DND-41 (cell line): ENCODE measurements at regions not wholly inside any gene's neighbourhood (a gene's known extent, or its start where the extent isn't known, plus 50 kb on each side); places are given as distances from the start of the nearest gene placed in this dataset.

Experiments used
- ATAC-seq: fragments of 200-7000 bp; cut with Tn5 transposase; 3 replicates; pipeline ENCODE4 v1.9.1; 2021; ENCODE audit warnings: low read depth; ENCODE audit not compliant: insufficient read depth
- DNase-seq: peaks from one replicate; pipeline ENCODE4 v3.0.0-alpha.2; 2020
- H2AFZ ChIP-seq: 2 replicates; pipeline ENCODE4 v1.6.0; 2012; ENCODE audit warnings: low read depth, low read length
- H3K27ac ChIP-seq: 2 replicates; pipeline ENCODE4 v1.5.1; 2012; ENCODE audit warnings: low read length, inconsistent platforms
- H3K27me3 ChIP-seq: fragments of 200-600 bp; sonication (generic); 2 replicates; pipeline ENCODE4 v1.6.0; 2012; ENCODE audit warnings: low read length, mild to moderate bottlenecking, inconsistent platforms; ENCODE audit not compliant: insufficient read depth, poor library complexity
- H3K36me3 ChIP-seq: 2 replicates; pipeline ENCODE4 v1.5.1; 2012; ENCODE audit warnings: low read length, inconsistent platforms; ENCODE audit not compliant: insufficient read depth
- H3K4me1 ChIP-seq: 2 replicates; pipeline ENCODE4 v1.5.1; 2012; ENCODE audit warnings: mild to moderate bottlenecking, low read length; ENCODE audit not compliant: insufficient read depth
- H3K4me2 ChIP-seq: 2 replicates; pipeline ENCODE4 v1.6.0; 2012; ENCODE audit warnings: mild to moderate bottlenecking, moderate library complexity, low read length, inconsistent platforms; ENCODE audit not compliant: insufficient read depth
- H3K4me3 ChIP-seq, 2 experiments: fragments of 200-600 bp in 1 of 2; shearing (Covaris generic) in 1 of 2; 2 replicates each; pipeline ENCODE4 v1.5.1; 2012 to 2016; ENCODE audit warnings: inconsistent platforms in 2 of 2, low read length in 2 of 2, mild to moderate bottlenecking in 2 of 2, low read depth in 1 of 2, moderate library complexity in 1 of 2
- H3K79me2 ChIP-seq: 2 replicates; pipeline ENCODE4 v1.6.0; 2012; ENCODE audit warnings: low read length, inconsistent platforms; ENCODE audit not compliant: insufficient read depth
- H3K9ac ChIP-seq: 2 replicates; pipeline ENCODE4 v1.6.0; 2012; ENCODE audit warnings: low read depth, mild to moderate bottlenecking, inconsistent platforms, low read length, moderate library complexity
- H3K9me3 ChIP-seq: 2 replicates; pipeline ENCODE4 v1.5.1; 2012; ENCODE audit warnings: low read length, moderate library complexity, mild to moderate bottlenecking, inconsistent platforms; ENCODE audit not compliant: insufficient read depth, severe bottlenecking
- H4K20me1 ChIP-seq: 2 replicates; pipeline ENCODE4 v1.6.0; 2012; ENCODE audit warnings: low read length; ENCODE audit not compliant: insufficient read depth
- EZH2 ChIP-seq: IDR thresholded peaks from 3 replicates; pipeline ENCODE4 v1.6.1; 2012; ENCODE audit warnings: borderline replicate concordance, low read depth, mild to moderate bottlenecking, moderate library complexity, low read length, inconsistent platforms; ENCODE audit not compliant: severe bottlenecking
- TF ChIP-seq, protein P1 (sequence below): IDR thresholded peaks from 2 replicates; pipeline ENCODE4 v1.5.1; 2012; ENCODE audit warnings: borderline replicate concordance, low read length, moderate library complexity, mild to moderate bottlenecking; ENCODE audit not compliant: poor library complexity, severe bottlenecking; ENCODE audit errors: extremely low read depth

DNA sequence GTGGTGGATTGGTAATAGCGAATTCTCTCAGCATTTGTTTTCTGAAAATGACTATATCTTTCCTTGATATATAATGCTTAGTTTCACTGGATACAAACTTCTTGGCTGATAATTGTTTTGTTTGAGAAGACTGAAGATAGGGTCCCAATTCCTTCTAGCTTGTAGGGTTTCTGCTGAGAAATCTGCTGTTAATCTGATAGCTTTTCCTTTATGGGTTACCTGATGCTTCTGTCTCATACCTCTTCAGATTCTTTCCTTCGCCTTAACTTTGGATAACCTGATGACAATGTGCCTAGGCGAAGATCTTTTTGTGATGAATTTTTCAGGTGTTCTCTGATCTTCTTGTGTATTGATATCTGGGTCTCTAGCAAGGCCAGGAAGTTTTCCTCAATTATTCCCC is 94.7 kb upstream of the ACO1 start:
- H3K4me3 ChIP-seq: no peak overlapping the region
- H2AFZ ChIP-seq: no peak overlapping the region
- TF ChIP-seq, protein P1, sequence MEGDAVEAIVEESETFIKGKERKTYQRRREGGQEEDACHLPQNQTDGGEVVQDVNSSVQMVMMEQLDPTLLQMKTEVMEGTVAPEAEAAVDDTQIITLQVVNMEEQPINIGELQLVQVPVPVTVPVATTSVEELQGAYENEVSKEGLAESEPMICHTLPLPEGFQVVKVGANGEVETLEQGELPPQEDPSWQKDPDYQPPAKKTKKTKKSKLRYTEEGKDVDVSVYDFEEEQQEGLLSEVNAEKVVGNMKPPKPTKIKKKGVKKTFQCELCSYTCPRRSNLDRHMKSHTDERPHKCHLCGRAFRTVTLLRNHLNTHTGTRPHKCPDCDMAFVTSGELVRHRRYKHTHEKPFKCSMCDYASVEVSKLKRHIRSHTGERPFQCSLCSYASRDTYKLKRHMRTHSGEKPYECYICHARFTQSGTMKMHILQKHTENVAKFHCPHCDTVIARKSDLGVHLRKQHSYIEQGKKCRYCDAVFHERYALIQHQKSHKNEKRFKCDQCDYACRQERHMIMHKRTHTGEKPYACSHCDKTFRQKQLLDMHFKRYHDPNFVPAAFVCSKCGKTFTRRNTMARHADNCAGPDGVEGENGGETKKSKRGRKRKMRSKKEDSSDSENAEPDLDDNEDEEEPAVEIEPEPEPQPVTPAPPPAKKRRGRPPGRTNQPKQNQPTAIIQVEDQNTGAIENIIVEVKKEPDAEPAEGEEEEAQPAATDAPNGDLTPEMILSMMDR: no peak
- no peak for TF ChIP-seq EZH2
- no peaks in the 10 kb centered on the region for H3K36me3 ChIP-seq
- no peaks in the 10 kb centered on the region for H4K20me1 ChIP-seq
- H3K27me3 ChIP-seq: no peaks in the 10 kb centered on the region
- H3K4me2 ChIP-seq: no peak overlapping the region
- no peaks in the 10 kb centered on the region for H3K4me1 ChIP-seq
- H3K9me3 ChIP-seq: no peaks in the 10 kb centered on the region
- DNase-seq (no peak), ATAC-seq (no peak)
- H3K9ac ChIP-seq: no peak overlapping the region
- no peak overlapping the region for H3K27ac ChIP-seq
- no peaks in the 10 kb centered on the region for H3K79me2 ChIP-seq

DNA sequence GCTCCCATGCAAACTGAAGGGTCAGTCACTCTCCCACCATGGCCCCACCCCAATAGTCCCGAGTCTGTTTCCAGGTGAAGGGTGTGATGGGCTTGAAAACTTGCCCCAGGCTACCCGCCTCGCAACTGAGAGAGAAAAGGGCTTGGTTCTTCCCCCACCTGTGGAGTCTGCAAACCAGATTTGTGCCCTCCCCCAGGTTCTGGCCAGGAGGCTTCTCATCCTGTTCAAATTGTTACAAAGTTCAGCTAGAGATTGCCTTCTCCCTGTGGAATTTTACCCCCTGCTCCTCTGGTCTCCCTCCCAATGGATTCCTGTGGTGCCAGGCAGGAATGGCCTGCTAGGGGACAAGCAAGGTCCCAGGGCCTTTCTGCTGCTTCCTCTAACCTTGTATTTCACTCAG is 93.1 kb upstream of the ACO1 start:
- no peak overlapping the region for H3K4me3 ChIP-seq
- TF ChIP-seq, protein P1: no peak
- TF ChIP-seq EZH2: no peak
- H3K9ac ChIP-seq: no peak overlapping the region
- H3K36me3 ChIP-seq: no peaks in the 10 kb centered on the region
- H3K79me2 ChIP-seq: no peaks in the 10 kb centered on the region
- no peak for ATAC-seq
- H3K27me3 ChIP-seq: no peaks in the 10 kb centered on the region
- H2AFZ ChIP-seq: no peak overlapping the region
- no peaks in the 10 kb centered on the region for H3K9me3 ChIP-seq
- H4K20me1 ChIP-seq: no peaks in the 10 kb centered on the region
- DNase-seq: no peak
- H3K27ac ChIP-seq: no peak overlapping the region
- H3K4me1 ChIP-seq: no peaks in the 10 kb centered on the region
- H3K4me2 ChIP-seq: no peak overlapping the region

DNA sequence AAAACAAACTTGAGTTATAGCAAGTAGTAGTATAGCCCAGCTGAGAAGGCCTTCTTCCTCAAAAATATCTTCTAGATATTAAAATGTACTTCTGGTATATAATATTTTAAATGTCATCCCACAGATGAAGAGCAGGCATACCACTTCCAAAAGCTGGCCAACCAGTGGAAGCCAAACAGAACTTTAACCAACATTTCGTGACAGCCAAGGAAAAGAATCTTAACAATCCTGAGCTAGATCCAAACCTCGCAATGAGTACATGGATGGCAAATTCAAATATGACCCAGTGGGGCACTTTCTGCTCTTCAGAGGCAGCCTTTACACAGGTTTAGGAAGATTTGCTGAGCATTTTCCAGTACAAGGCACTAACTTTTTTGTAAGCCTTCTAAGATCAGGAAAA is 91.8 kb upstream of the ACO1 start:
- Histone ChIP-seq H3K27me3 (no peaks in the 10 kb centered on the region), H2AFZ (no peak overlapping the region), H4K20me1 (no peaks in the 10 kb centered on the region), H3K4me1 (no peaks in the 10 kb centered on the region), H3K4me3 (no peak overlapping the region), H3K79me2 (no peaks in the 10 kb centered on the region), H3K9me3 (no peaks in the 10 kb centered on the region), H3K27ac (no peak overlapping the region), H3K4me2 (no peak overlapping the region), H3K9ac (no peak overlapping the region), H3K36me3 (no peaks in the 10 kb centered on the region)
- TF ChIP-seq EZH2: no peak
- TF ChIP-seq, protein P1: no peak
- no peak for ATAC-seq
- no peak for DNase-seq

DNA sequence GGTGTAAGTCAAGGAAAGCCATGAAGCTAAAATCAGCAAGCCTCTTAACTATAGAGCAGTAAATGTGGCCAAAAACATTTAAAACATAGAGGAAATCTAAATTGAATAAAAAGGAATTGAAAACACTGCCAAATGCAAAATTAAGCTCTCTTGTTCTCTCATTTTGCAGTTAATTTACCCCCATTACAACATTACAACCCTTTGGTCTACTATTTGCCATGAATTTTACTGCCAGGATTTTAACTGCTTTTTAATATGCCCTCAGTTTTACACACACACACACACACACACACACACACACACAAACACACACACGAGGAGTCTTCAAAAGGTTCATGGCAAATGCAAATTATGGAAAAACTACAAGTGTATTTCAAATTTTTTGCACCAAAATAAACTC is 91.4 kb upstream of the ACO1 start:
- ATAC-seq (no peak), DNase-seq (no peak)
- Histone ChIP-seq H3K9me3 (no peaks in the 10 kb centered on the region), H3K9ac (no peak overlapping the region), H3K27ac (no peak overlapping the region), H3K79me2 (no peaks in the 10 kb centered on the region), H2AFZ (no peak overlapping the region), H3K4me1 (no peaks in the 10 kb centered on the region), H3K4me3 (no peak overlapping the region), H4K20me1 (no peaks in the 10 kb centered on the region), H3K36me3 (no peaks in the 10 kb centered on the region), H3K4me2 (no peak overlapping the region), H3K27me3 (no peaks in the 10 kb centered on the region)
- TF ChIP-seq EZH2: no peak
- TF ChIP-seq, protein P1: no peak
